GM19463 (cell line): ENCODE measurements at regions not wholly inside any gene's neighbourhood (a gene's known extent, or its start where the extent isn't known, plus 50 kb on each side); places are given as distances from the start of the nearest gene placed in this dataset.
"Not testable (repeated sequence)": the region's sequence is repeated elsewhere in the genome, so short reads cannot be mapped to it uniquely, and the experiment has no call there.

ENCODE experiments used
- ATAC-seq: cut with Tn5 transposase; IDR thresholded peaks from one replicate; pipeline ENCODE4 v1.9.1; 2021; ENCODE audit warnings: mild to moderate bottlenecking, moderate library complexity; ENCODE audit not compliant: unreplicated experiment

- no peak for ATAC-seq
These were observed 142.9 kb downstream of the TFAP2B start for GRCh38 chr6:50961611-50962010.

- no peak for ATAC-seq
These were observed 143.6 kb downstream of the TFAP2B start for GRCh38 chr6:50962213-50962759.

- no peak for ATAC-seq
These were observed 145.3 kb downstream of the TFAP2B start for GRCh38 chr6:50963952-50964351.

GRCh38 chr6:50965495-50965894 lies 146.8 kb downstream of the TFAP2B start:
- no peak for ATAC-seq

- ATAC-seq, result peak; percentile 85
These were observed 147.9 kb downstream of the TFAP2B start for GRCh38 chr6:50966532-50966931.

- ATAC-seq, result peak; percentile 64
These were observed 148.3 kb downstream of the TFAP2B start for GRCh38 chr6:50966986-50967385.

- not testable (repeated sequence) for ATAC-seq
These were observed 149.6 kb downstream of the TFAP2B start for GRCh38 chr6:50968246-50968645.

- no peak for ATAC-seq
These were observed 152.2 kb downstream of the TFAP2B start for GRCh38 chr6:50970908-50971307.

- ATAC-seq, result no peak
These were observed 154.8 kb downstream of the TFAP2B start for GRCh38 chr6:50973464-50973863.

GRCh38 chr6:50974319-50974718 lies 155.6 kb downstream of the TFAP2B start:
- no peak for ATAC-seq

GRCh38 chr6:50975216-50975615 lies 156.5 kb downstream of the TFAP2B start:
- no peak for ATAC-seq

GRCh38 chr6:50976907-50977306 lies 158.2 kb downstream of the TFAP2B start:
- ATAC-seq, result no peak

- ATAC-seq, result no peak
These were observed 159.1 kb downstream of the TFAP2B start for GRCh38 chr6:50977796-50978195.

GRCh38 chr6:50978380-50979170 lies 159.9 kb downstream of the TFAP2B start:
- ATAC-seq, result no peak

GRCh38 chr6:50979171-50979525 lies 160.5 kb downstream of the TFAP2B start:
- no peak for ATAC-seq

GRCh38 chr6:50984135-50984534 lies 165.5 kb downstream of the TFAP2B start:
- no peak for ATAC-seq

- ATAC-seq, result no peak
These were observed 167.6 kb downstream of the TFAP2B start for GRCh38 chr6:50986319-50986718.

GRCh38 chr6:50989123-50989522 lies 170.5 kb downstream of the TFAP2B start:
- ATAC-seq, result no peak

- no peak for ATAC-seq
These were observed 172.2 kb downstream of the TFAP2B start for GRCh38 chr6:50990750-50991446.

GRCh38 chr6:50992232-50992631 lies 173.6 kb downstream of the TFAP2B start:
- ATAC-seq, result no peak

- no peak for ATAC-seq
These were observed 174.3 kb downstream of the TFAP2B start for GRCh38 chr6:50992704-50993625.
